Lower leg skin (tissue), 4 donors: ENCODE measurements at regions not wholly inside any gene's neighbourhood (a gene's known extent, or its start where the extent isn't known, plus 50 kb on each side); places are given as distances from the start of the nearest gene placed in this dataset.

ENCODE experiments used
- DNase-seq, 2 donors: peaks; one replicate each; pipeline ENCODE4 v3.0.0-alpha.2; 2019; ENCODE audit warnings: low spot score in 2 of 2
- H3K4me3 ChIP-seq: fragments of 200-600 bp; sonication (generic); 2 replicates; pipeline ENCODE4 v1.5.1; 2017; ENCODE audit warnings: mild to moderate bottlenecking, low read depth; ENCODE audit not compliant: poor library complexity, severe bottlenecking
- CTCF ChIP-seq, 3 donors: fragments of 450-650 bp; IDR thresholded peaks; one replicate each; pipeline ENCODE4 v1.5.1; 2016; ENCODE audit warnings: antibody characterized with exemption in 3 of 3, mild to moderate bottlenecking in 3 of 3, moderate library complexity in 2 of 3
- POLR2A ChIP-seq, 2 donors: fragments of 450-650 bp; IDR thresholded peaks; one replicate each; pipeline ENCODE4 v1.6.1; 2016 to 2017; ENCODE audit warnings: antibody characterized with exemption in 2 of 2, mild to moderate bottlenecking in 1 of 2, moderate library complexity in 1 of 2
- WGBS, 2 donors: methylation state at CpG; one replicate each; pipeline ENCODE4 v1.1.5; 2018; 5-methylcytosine and 5-hydroxymethylcytosine counted together
- intact Hi-C: fragments of 100-400 bp; cut with DNase I; formaldehyde crosslinking; loops from one replicate; pipeline ENCODE4 v1.15.0; 2023; ENCODE audit warnings: low total_unique reads

DNA sequence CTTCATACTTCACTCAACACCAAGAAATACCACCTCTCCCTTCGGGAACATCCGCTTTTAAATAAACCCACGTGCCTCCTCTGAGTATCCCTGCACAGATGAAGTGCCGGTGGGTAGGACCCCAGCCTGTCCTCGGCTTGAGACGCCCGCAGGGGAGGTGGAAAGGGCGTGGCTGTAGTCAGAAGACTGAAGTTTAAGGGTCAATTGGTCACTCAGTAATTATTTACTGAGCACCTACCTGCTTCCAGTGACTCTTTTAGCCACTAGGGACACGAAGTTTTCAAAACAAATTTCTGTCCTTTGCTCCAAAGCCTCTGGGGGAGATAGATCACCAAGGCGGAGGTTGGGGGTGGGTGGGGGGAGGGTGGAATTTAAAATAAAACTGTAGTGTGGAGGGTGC, 309.4 kb downstream of the VRK1 start:
- intact Hi-C loops: no loop called here
- DNase-seq: no peak
- TF ChIP-seq CTCF (IDR thresholded peaks at IDR 0.05) (no peak), POLR2A (IDR thresholded peaks at IDR 0.05) (no peak)
- 70 to 75% methylated on average over 10 of the region's 10 CpGs for WGBS, 2 donors
- H3K4me3 ChIP-seq: no peak overlapping the region

- intact Hi-C loops: no loop called here
- no peak for TF ChIP-seq POLR2A (IDR thresholded peaks at IDR 0.05)
- H3K4me3 ChIP-seq: no peak overlapping the region
- 80 to 84% methylated on average over 9 of the region's 9 CpGs for WGBS, 2 donors
- no peak for DNase-seq
Observed at GRCh38 chr14:97107080-97107479, 309.9 kb downstream of the VRK1 start.

- TF ChIP-seq POLR2A (IDR thresholded peaks at IDR 0.05): no peak
- TF ChIP-seq CTCF (IDR thresholded peaks at IDR 0.05): no peak
- no peak overlapping the region for H3K4me3 ChIP-seq
- DNase-seq: no peak
- intact Hi-C loops: no loop called here
- WGBS, 2 donors: 83 to 93% methylated on average over 4 of the region's 4 CpGs
Observed at GRCh38 chr14:97107760-97108159, 310.6 kb downstream of the VRK1 start.

- TF ChIP-seq POLR2A (IDR thresholded peaks at IDR 0.05) (no peak), CTCF (IDR thresholded peaks at IDR 0.05) (no peak)
- WGBS, 2 donors: 81 to 82% methylated on average over 7 of the region's 7 CpGs
- intact Hi-C loops: no loop called here
- H3K4me3 ChIP-seq: no peak overlapping the region
- DNase-seq: no peak
Observed at GRCh38 chr14:97109234-97109633, 312.1 kb downstream of the VRK1 start.

GRCh38 chr14:97113339-97113738, 316.2 kb downstream of the VRK1 start:
- H3K4me3 ChIP-seq: no peak overlapping the region
- 50 to 55% methylated on average over 7 of the region's 7 CpGs for WGBS, 2 donors
- no peak for DNase-seq
- TF ChIP-seq CTCF (IDR thresholded peaks at IDR 0.05) (no peak), POLR2A (IDR thresholded peaks at IDR 0.05) (no peak)
- intact Hi-C loops: no loop called here

DNA sequence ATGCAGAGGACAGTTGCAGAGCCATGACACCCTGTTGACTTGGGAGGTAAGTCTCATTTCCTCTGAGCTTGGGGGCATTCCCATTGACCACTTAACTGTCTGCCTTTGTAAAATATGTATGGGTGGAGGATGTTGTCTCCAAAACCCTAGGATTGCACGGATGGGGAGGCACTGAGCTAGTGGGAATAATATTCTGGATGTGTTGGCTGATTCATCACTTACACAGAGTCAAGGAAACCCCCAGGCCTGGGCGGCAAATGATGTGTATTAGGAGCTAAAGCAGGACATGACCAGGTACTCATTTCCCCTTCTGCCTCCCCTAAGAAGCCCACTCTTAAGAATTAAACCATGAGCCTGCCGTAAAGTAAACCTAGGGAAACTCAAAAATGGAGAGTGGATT, 319.4 kb downstream of the VRK1 start:
- TF ChIP-seq CTCF (IDR thresholded peaks at IDR 0.05) (no peak), POLR2A (IDR thresholded peaks at IDR 0.05) (no peak)
- intact Hi-C loops: loop anchor here (5.0 kb wide), 1 partner anchor 419 kb away; no protein-coding TSS in a partner anchor
- peak in 1 of 2 donors; percentile 52 for DNase-seq
- 82 to 84% methylated on average over 3 of the region's 3 CpGs for WGBS, 2 donors
- H3K4me3 ChIP-seq: no peak overlapping the region
